Endothelial cell of umbilical vein (primary cell): ENCODE measurements at regions not wholly inside any gene's neighbourhood (a gene's known extent, or its start where the extent isn't known, plus 50 kb on each side); places are given as distances from the start of the nearest gene placed in this dataset.

Experiments
- BruUV-seq: library from RNA; stranded (reverse); fragments of 400-500 nt; replicated peaks from 2 replicates; lab custom pipeline; 2021; lab: Mats Ljungman, UMichigan
- CTCF ChIA-PET: fragments of 300-600, 350-600 bp; sonication (Branson Sonifier 250); formaldehyde crosslinking; loops from one replicate; lab custom pipeline; 2021; ENCODE audit warnings: antibody characterized with exemption, inconsistent platforms; lab: Charles Lee
- POLR2A ChIA-PET: fragments of 300-600, 350-600 bp; sonication (Branson Sonifier 250); formaldehyde crosslinking; loops from one replicate; lab custom pipeline; 2021; ENCODE audit warnings: antibody characterized with exemption, inconsistent platforms; lab: Charles Lee
- DNase-seq: peaks from one replicate; pipeline ENCODE4 v3.0.0-alpha.2; 2011; ENCODE audit warnings: low read depth, low spot score
- FAIRE-seq: peaks from 2 replicates; lab custom pipeline; 2011; peaks lifted over from hg19 to GRCh38; lab: Jason Lieb, UNC
- H2AFZ ChIP-seq: 2 replicates; pipeline ENCODE4 v1.6.0; 2012; ENCODE audit warnings: low read depth, low read length, control low read depth, inconsistent platforms
- H3K27ac ChIP-seq: 2 replicates; pipeline ENCODE4 v1.5.1; 2011; ENCODE audit warnings: low read depth, mild to moderate bottlenecking, control low read depth, low read length, moderate library complexity; ENCODE audit not compliant: insufficient read depth
- H3K27me3 ChIP-seq, 2 experiments: 2 replicates each; pipeline versions ENCODE4 v1.6.0 to v1.6.1; 2011; ENCODE audit warnings: low read length in 2 of 2, mixed read lengths in 1 of 2; ENCODE audit not compliant: control insufficient read depth in 2 of 2, insufficient read depth in 2 of 2
- H3K36me3 ChIP-seq, 2 experiments: 2 replicates in 1 of 2; 3 replicates in 1 of 2; pipeline ENCODE4 v1.5.1; 2011; ENCODE audit warnings: low read length in 2 of 2, mild to moderate bottlenecking in 1 of 2, moderate library complexity in 1 of 2; ENCODE audit not compliant: control insufficient read depth in 2 of 2, insufficient read depth in 2 of 2; ENCODE audit errors: extremely low read depth in 1 of 2
- H3K4me1 ChIP-seq: 3 replicates; pipeline ENCODE4 v1.5.1; 2011; ENCODE audit warnings: mild to moderate bottlenecking, low read length; ENCODE audit not compliant: control insufficient read depth, insufficient read depth; ENCODE audit errors: extremely low read depth
- H3K4me2 ChIP-seq: 2 replicates; pipeline ENCODE4 v1.6.1; 2011; ENCODE audit warnings: low read length, control low read depth, mixed read lengths; ENCODE audit not compliant: insufficient read depth
- H3K4me3 ChIP-seq, 3 experiments: fragments of 200-600 bp in 1 of 3; sonication (generic), shearing (Covaris generic) in 1 of 3; replicated peaks in 1 of 3; 2 replicates each; pipeline ENCODE4 v1.5.1; 2011 to 2016; ENCODE audit warnings: control low read depth in 3 of 3, low read length in 3 of 3, mild to moderate bottlenecking in 2 of 3, inconsistent platforms in 1 of 3, low read depth in 1 of 3, moderate library complexity in 1 of 3; ENCODE audit not compliant: insufficient read depth in 1 of 3
- H3K79me2 ChIP-seq: 2 replicates; pipeline ENCODE4 v1.6.0; 2012; ENCODE audit warnings: low read length, inconsistent platforms; ENCODE audit not compliant: control insufficient read depth, insufficient read depth
- H3K9ac ChIP-seq: replicated peaks from 2 replicates; pipeline ENCODE3; 2011; ENCODE audit warnings: low read length, control low read depth; ENCODE audit not compliant: insufficient read depth; ENCODE audit errors: extremely low read depth
- H3K9me1 ChIP-seq: replicated peaks from 3 replicates; pipeline ENCODE4 v1.6.0; 2011; ENCODE audit warnings: mild to moderate bottlenecking, low read length; ENCODE audit not compliant: control insufficient read depth, insufficient read depth; ENCODE audit errors: extremely low read depth
- H3K9me3 ChIP-seq: replicated peaks from 2 replicates; pipeline ENCODE4 v1.5.1; 2012; ENCODE audit warnings: low read length, inconsistent platforms; ENCODE audit not compliant: control insufficient read depth, insufficient read depth
- H4K20me1 ChIP-seq: replicated peaks from 2 replicates; pipeline ENCODE3; 2011; ENCODE audit warnings: mild to moderate bottlenecking, low read length; ENCODE audit not compliant: control insufficient read depth, insufficient read depth; ENCODE audit errors: extremely low read depth
- CTCF ChIP-seq, 2 donors: IDR thresholded peaks; 1 replicate in 1 of 2; 2 replicates in 1 of 2; pipeline ENCODE4 v1.5.1; 2011; ENCODE audit warnings: low read length in 2 of 2, mild to moderate bottlenecking in 2 of 2, moderate library complexity in 2 of 2, control low read depth in 1 of 2, inconsistent platforms in 1 of 2, low read depth in 1 of 2; ENCODE audit not compliant: insufficient read depth in 1 of 2; ENCODE audit errors: extremely low read depth in 1 of 2
- EZH2 ChIP-seq: IDR thresholded peaks from 2 replicates; pipeline ENCODE4 v1.6.1; 2012; ENCODE audit warnings: borderline replicate concordance, low read depth, mild to moderate bottlenecking, moderate library complexity, low read length, inconsistent platforms; ENCODE audit not compliant: severe bottlenecking
- GATA2 ChIP-seq: IDR thresholded peaks from 2 replicates; pipeline ENCODE4 v1.7.0; 2011; ENCODE audit warnings: low read depth, mild to moderate bottlenecking, moderate library complexity, mixed read lengths, low read length; ENCODE audit not compliant: insufficient read length, insufficient read depth
- dilution Hi-C: fragments of 300-500 bp; cut with MboI; formaldehyde crosslinking; loops from one replicate; pipeline ENCODE4 v1.15.0; 2019; ENCODE audit warnings: low sequenced_read_pairs; ENCODE audit not compliant: extremely low pct_ligation_motif_present
- intact Hi-C: fragments of 100-400 bp; cut with micrococcal nuclease; formaldehyde crosslinking; loops from one replicate; pipeline ENCODE4 v1.10.0; 2022

- Histone ChIP-seq H3K4me3 (no peak overlapping the region), H3K4me2 (no peak overlapping the region), H3K4me1 (no peaks in the 10 kb centered on the region), H2AFZ (no peak overlapping the region), H3K27ac (no peak overlapping the region), H3K9me3 (peaks cover 2% of the 10 kb centered on the region), H3K79me2 (no peaks in the 10 kb centered on the region), H3K9ac (no peak overlapping the region), H3K9me1 (no peaks in the 10 kb centered on the region), H3K27me3 (no peaks in the 10 kb centered on the region), H4K20me1 (no peaks in the 10 kb centered on the region), H3K36me3 (no peaks in the 10 kb centered on the region)
- dilution Hi-C loops = no loop called here
- ChIA-PET POLR2A (no interaction called here), CTCF (no interaction called here)
- no peak for TF ChIP-seq CTCF (IDR thresholded peaks at IDR 0.05; ENCODE audit: extremely low read depth in 1 of 2, insufficient read depth in 1 of 2, low read depth in 1 of 2, low read length in 2 of 2)
- no peak for TF ChIP-seq GATA2
- TF ChIP-seq EZH2 = no peak
- FAIRE-seq = no peak
- BruUV-seq = no TSS peak
- DNase-seq = no peak
- intact Hi-C loops = no loop called here
Measured at GRCh38 chr12:131209082-131210070, 255.7 kb downstream of the ADGRD1 start.
